Calu3 (cell line): ENCODE measurements at regions not wholly inside any gene's neighbourhood (a gene's known extent, or its start where the extent isn't known, plus 50 kb on each side); places are given as distances from the start of the nearest gene placed in this dataset.
A peak's percentile ranks its signal among the peaks of the same experiment; 100 is the strongest.

Experiments
- BruUV-seq: library from RNA; stranded (reverse); fragments of 400-500 nt; replicated peaks from 2 replicates; lab custom pipeline; 2021; lab: Mats Ljungman, UMichigan
- CTCF ChIA-PET: fragments of 300-600 bp; sonication (Branson Sonifier 250); formaldehyde crosslinking; loops from one replicate; lab custom pipeline; 2022; ENCODE audit warnings: antibody characterized with exemption; lab: Charles Lee
- DNase-seq: peaks from one replicate; pipeline ENCODE4 v3.0.0; 2022
- H3K27ac Mint-ChIP-seq: one replicate; pipeline ENCODE4 v1.8.0; 2022; ENCODE audit warnings: mixed read lengths; ENCODE audit not compliant: unreplicated experiment
- H3K27me3 Mint-ChIP-seq: one replicate; pipeline ENCODE4 v1.8.0; 2022; ENCODE audit warnings: mixed read lengths; ENCODE audit not compliant: unreplicated experiment
- H3K36me3 Mint-ChIP-seq: one replicate; pipeline ENCODE4 v1.8.0; 2022; ENCODE audit warnings: mild to moderate bottlenecking, moderate library complexity, mixed read lengths; ENCODE audit not compliant: insufficient read depth, unreplicated experiment
- H3K4me1 Mint-ChIP-seq: one replicate; pipeline ENCODE4 v1.8.0; 2022; ENCODE audit warnings: mild to moderate bottlenecking, low read depth, mixed read lengths; ENCODE audit not compliant: unreplicated experiment
- H3K4me3 Mint-ChIP-seq: one replicate; pipeline ENCODE4 v1.8.0; 2022; ENCODE audit warnings: mild to moderate bottlenecking, low read depth, moderate library complexity, mixed read lengths; ENCODE audit not compliant: unreplicated experiment
- H3K9me3 Mint-ChIP-seq: one replicate; pipeline ENCODE4 v1.8.0; 2022; ENCODE audit warnings: low read depth, mixed read lengths; ENCODE audit not compliant: unreplicated experiment
- intact Hi-C: fragments of 100-400 bp; cut with micrococcal nuclease; formaldehyde crosslinking; loops from one replicate; pipeline ENCODE4 v1.10.0; 2022; ENCODE audit not compliant: unreplicated experiment
- TF ChIP-seq, protein P1 (sequence below): fragments of 200-600 bp; IDR thresholded peaks from one replicate; pipeline ENCODE4 v1.8.0; 2022; ENCODE audit warnings: antibody characterized with exemption; ENCODE audit not compliant: unreplicated experiment

DNA sequence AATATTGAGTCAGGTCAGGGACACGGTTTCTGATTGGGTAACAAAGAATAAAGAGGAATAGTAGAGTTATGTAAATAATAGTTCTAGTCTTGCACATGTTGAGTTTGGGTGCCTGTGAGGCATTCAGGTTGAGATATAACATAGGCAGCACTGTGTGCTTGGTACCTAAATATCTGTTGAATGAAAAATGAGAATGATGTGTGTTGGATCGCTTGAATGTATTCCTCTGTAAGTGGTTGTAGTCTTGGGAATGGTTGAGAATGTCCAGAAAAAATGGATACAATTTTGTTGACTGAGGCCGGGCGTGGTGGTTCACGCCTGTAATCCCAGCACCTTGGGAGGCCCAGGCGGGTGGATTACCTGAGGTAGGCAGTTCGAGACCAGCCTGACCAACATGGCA lies 116.3 kb upstream of the HNRNPU start:
- no TSS peak for BruUV-seq
- CTCF ChIA-PET: no interaction called here
- DNase-seq: no peak
- Mint-ChIP-seq H3K9me3 (no peaks in the 10 kb centered on the region), H3K4me1 (no peaks in the 10 kb centered on the region), H3K36me3 (no peaks in the 10 kb centered on the region), H3K27ac (no peak overlapping the region), H3K27me3 (no peaks in the 10 kb centered on the region), H3K4me3 (no peak overlapping the region)
- intact Hi-C loops: no loop called here
- TF ChIP-seq, protein P1, sequence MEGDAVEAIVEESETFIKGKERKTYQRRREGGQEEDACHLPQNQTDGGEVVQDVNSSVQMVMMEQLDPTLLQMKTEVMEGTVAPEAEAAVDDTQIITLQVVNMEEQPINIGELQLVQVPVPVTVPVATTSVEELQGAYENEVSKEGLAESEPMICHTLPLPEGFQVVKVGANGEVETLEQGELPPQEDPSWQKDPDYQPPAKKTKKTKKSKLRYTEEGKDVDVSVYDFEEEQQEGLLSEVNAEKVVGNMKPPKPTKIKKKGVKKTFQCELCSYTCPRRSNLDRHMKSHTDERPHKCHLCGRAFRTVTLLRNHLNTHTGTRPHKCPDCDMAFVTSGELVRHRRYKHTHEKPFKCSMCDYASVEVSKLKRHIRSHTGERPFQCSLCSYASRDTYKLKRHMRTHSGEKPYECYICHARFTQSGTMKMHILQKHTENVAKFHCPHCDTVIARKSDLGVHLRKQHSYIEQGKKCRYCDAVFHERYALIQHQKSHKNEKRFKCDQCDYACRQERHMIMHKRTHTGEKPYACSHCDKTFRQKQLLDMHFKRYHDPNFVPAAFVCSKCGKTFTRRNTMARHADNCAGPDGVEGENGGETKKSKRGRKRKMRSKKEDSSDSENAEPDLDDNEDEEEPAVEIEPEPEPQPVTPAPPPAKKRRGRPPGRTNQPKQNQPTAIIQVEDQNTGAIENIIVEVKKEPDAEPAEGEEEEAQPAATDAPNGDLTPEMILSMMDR: no peak

DNA sequence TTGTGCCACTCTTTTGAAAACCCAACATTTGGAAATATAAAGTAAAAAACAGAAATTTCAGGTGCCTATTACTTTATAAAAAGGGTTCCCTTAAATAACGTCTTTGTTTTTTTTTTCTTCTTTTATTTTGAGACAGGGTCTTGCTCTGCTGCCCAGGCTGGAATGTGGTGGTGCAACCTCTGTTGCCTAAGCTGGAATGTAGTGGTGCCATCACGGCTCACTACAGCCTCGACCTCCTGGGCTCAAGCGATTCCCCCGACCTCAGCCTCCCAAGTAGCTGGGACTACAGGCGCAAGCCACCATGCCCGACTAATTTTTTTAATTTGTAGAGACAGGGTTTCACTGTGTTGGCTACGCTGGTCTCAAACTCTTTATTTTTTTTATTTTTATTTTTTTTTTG lies 110.2 kb upstream of the HNRNPU start:
- H3K27ac Mint-ChIP-seq: no peak overlapping the region
- no TSS peak for BruUV-seq
- no peak for DNase-seq
- TF ChIP-seq, protein P1: no peak
- no peaks in the 10 kb centered on the region for H3K9me3 Mint-ChIP-seq
- no peaks in the 10 kb centered on the region for H3K27me3 Mint-ChIP-seq
- CTCF ChIA-PET: no interaction called here
- H3K36me3 Mint-ChIP-seq: peaks cover 31% of the 10 kb centered on the region
- H3K4me1 Mint-ChIP-seq: peaks cover 11% of the 10 kb centered on the region
- no peak overlapping the region for H3K4me3 Mint-ChIP-seq
- intact Hi-C loops: loop anchor here (5.0 kb wide), 1 partner anchor 132 kb away; no protein-coding TSS in a partner anchor

DNA sequence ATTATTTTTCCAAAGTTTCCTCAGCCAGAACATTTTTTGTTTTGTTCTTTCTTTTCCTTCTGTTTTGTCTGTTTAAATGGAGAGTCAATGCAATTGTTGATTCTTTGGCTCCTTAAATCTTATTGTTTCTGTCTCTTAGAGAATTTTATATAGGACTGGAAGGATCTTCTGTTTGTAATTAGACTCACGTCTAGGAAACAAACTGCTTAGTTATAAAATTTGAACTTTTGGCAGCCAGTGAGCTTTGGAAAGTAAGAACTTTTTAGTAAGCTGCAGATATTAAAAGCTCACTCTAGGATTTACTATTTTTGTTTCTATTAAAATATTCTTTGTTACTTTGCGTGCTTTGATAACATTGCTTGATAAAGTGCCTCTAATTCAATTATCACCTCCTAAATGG lies 109.8 kb upstream of the HNRNPU start:
- no peak overlapping the region for H3K27ac Mint-ChIP-seq
- H3K36me3 Mint-ChIP-seq: peaks cover 34% of the 10 kb centered on the region
- intact Hi-C loops: loop anchor here (5.0 kb wide), 1 partner anchor 132 kb away; no protein-coding TSS in a partner anchor
- no peak for DNase-seq
- TF ChIP-seq, protein P1: no peak
- H3K27me3 Mint-ChIP-seq: no peaks in the 10 kb centered on the region
- CTCF ChIA-PET: no interaction called here
- no peak overlapping the region for H3K4me3 Mint-ChIP-seq
- peaks cover 11% of the 10 kb centered on the region for H3K4me1 Mint-ChIP-seq
- no peaks in the 10 kb centered on the region for H3K9me3 Mint-ChIP-seq
- no TSS peak for BruUV-seq

DNA sequence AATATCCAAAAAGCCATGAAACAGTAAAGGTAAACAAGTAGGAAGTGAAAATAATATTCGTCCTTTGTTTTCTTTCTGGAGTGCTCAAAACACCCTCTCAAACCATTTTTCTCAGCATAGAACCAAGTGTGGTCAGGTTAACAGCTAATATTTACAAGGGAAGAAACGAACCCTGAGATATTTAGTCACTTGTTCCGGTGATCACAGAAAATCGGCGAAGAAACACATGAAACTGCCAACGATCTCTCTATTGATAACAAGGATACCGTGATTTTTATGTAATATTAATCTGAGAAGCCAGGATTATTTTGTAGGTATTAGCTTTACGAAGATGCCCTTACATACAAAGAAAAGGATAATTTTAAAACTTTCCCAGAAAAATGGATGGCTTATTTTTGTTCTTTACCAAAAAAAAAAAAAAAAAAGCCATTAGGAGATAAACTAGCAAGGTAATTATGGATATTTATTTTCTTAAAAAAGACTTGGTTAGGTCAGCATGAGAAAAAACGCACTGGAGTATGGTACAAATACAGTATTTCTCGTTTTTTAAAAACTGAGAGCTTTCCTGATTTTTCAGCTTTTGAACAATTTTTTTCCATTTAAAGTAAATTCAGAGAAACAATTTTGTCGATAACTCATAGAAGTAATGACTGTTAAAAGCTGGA lies 107.3 kb upstream of the HNRNPU start:
- no TSS peak for BruUV-seq
- Mint-ChIP-seq H3K27me3 (no peaks in the 10 kb centered on the region), H3K27ac (peak overlapping the region; percentile 100), H3K4me3 (peak overlapping the region; percentile 96), H3K36me3 (peaks cover 49% of the 10 kb centered on the region), H3K9me3 (no peaks in the 10 kb centered on the region), H3K4me1 (peaks cover 20% of the 10 kb centered on the region)
- CTCF ChIA-PET: interaction anchor here (0.7 to 1.6 kb wide), 5 partner anchors 15 to 170 kb away, joined by 3 to 6 read pairs (median 4); no protein-coding TSS in a partner anchor
- no peak for DNase-seq
- intact Hi-C loops: loop anchor here (5.0 kb wide), 1 partner anchor 129 kb away; no protein-coding TSS in a partner anchor
- TF ChIP-seq, protein P1: no peak
